Fibroblast of upper back skin (primary cell): ENCODE measurements at regions not wholly inside any gene's neighbourhood (a gene's known extent, or its start where the extent isn't known, plus 50 kb on each side); places are given as distances from the start of the nearest gene placed in this dataset.

ENCODE experiments used
- DNase-seq: peaks from one replicate; pipeline ENCODE4 v3.0.0-alpha.2; 2013

GRCh38 chr3:72143966-72144717, 359.2 kb upstream of the PROK2 start:
- DNase-seq, result no peak

- DNase-seq, result no peak
Observed at GRCh38 chr3:72143322-72143721, 358.4 kb upstream of the PROK2 start.

GRCh38 chr3:72142028-72142427, 357.1 kb upstream of the PROK2 start:
- no peak for DNase-seq

DNA sequence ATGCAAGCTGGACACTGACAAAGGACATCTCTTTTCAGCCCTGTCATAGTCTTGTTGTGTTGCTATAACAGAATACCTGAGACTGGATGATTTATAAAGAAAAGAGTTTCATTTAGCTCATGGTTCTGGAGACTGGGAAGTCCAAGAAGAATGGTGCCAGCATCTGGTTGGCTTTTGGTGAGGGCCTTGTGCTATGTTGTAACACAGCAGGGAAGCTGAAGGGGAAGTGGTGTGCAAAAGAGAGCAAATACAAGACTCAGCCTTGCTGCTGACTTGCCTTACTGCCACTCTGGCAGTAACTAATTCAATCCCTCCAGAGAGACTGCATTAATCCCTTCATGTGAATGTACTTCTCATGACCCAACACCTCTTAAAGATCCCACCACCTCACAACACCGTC, 356.3 kb upstream of the PROK2 start:
- no peak for DNase-seq

GRCh38 chr3:72139316-72139715, 354.4 kb upstream of the PROK2 start:
- DNase-seq, result no peak

DNA sequence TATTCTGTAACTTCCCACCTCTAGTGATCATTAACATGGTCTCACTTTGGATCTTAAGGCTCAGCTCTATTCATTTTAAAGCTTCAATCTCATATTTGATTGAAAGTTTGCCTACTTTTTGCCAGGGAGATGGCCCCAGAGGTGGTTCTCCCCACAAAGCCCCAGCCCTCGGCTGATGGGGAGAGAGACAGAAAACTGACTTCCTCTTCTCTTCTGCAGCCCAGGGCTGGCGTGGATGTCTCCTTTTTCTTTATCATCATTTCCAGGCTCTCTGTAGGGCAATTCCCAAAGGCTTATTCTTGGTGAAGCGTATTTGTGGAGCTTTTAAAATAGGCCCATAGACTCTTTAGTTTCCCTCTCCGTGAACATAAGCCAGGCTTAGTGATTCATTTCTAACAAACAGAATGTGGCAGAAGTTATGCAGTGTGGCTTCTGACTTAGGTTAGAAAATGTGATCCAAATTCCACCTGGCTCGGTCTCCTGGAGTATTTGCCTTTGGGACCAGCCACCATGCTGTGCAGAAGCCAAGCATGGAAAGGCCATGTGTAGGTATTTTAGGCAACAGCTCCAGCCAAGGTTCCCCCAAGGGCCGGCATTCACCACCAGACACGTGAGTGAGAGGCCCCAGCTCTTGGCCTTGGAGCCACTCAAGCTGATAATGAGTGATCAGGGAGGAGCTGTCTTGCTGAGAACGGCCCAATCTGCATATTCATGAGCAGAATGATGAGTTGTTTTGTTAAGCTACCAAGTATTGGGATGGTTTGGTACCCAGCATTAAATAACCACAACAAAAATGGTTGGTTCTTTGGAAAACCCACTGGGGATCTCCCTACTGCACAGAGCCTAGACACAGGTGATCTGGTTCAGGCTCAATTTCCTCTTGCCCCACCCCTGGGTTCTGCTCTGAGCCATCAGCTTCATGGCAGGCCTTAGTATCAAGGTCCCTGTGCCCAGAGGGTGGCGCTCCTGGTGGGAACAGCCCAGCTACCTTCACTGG, 353.2 kb upstream of the PROK2 start:
- DNase-seq, result peak; percentile 19

GRCh38 chr3:72135636-72136035, 350.7 kb upstream of the PROK2 start:
- no peak for DNase-seq

- no peak for DNase-seq
Observed at GRCh38 chr3:72134989-72135451, 350.1 kb upstream of the PROK2 start.

- DNase-seq, result no peak
Observed at GRCh38 chr3:72133329-72134011, 348.5 kb upstream of the PROK2 start.

- no peak for DNase-seq
Observed at GRCh38 chr3:72131899-72132298, 347.0 kb upstream of the PROK2 start.

GRCh38 chr3:72130565-72130964, 345.6 kb upstream of the PROK2 start:
- no peak for DNase-seq

DNA sequence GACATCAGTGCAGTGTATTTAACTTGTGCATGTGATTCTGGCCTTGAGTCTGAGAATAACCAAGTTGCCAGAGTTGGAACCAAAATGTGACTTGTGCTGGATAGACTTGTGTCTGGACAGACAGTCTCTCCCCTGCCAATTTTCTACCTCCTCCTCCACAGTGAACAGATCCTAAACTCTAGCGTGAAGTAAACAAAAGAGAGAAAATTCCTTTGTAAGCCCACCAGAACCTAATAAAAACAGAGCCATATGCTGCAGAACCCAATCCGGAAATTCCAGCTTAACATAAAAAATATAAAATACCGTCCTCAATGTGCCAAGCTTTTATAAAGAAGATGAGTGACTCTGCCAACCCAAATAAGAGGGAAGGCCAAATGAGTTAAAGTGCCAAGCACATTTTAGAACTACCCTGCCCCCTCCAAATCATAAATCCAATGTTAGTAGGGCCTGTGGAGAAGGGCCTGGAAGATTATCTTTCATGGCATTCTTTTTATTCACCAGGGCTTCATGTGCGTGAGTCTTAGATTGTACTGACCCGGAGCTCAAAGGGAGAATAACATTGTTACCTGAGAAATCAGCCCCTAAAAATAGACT, 344.6 kb upstream of the PROK2 start:
- DNase-seq, result peak; percentile 57

GRCh38 chr3:72128921-72129320, 344.0 kb upstream of the PROK2 start:
- no peak for DNase-seq

DNA sequence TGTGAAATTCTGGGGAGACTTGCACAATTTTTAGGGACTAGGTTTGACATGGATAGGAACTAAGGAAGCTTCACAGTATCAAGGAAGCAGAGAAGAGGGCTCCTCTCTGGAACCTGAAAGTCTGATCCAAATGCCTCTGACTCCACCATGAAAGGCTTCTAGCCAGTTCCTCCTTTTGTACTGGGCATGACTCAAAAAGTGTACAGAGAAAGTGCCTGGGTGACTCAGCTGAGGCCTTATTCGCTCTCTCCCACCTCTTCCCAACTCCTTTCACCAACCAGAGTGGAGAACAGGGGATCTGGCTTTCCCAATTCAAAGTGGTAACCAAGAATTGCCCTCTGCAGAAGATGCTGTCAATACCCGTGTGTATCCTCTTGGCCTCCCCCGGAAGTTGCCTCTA, 342.9 kb upstream of the PROK2 start:
- peak; percentile 55 for DNase-seq

DNA sequence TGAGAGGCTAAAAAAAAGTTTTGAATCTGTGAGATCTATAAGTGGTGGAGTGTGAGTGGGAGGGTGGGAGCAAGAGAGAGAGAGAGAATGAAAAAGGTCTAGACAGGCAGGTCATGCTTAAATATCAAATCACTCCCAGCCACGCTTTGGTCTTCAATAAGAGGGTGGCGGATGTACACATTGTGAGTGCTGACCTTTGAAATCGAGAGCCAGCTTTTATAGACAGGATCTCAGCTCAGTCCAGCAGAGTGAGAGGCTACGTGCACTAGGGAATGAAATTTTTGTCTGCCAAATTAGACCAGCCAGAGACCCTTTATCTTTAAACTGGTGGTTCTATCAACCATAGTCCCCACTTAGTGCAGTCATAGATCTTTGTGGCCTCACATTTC, 342.3 kb upstream of the PROK2 start:
- DNase-seq, result no peak

DNA sequence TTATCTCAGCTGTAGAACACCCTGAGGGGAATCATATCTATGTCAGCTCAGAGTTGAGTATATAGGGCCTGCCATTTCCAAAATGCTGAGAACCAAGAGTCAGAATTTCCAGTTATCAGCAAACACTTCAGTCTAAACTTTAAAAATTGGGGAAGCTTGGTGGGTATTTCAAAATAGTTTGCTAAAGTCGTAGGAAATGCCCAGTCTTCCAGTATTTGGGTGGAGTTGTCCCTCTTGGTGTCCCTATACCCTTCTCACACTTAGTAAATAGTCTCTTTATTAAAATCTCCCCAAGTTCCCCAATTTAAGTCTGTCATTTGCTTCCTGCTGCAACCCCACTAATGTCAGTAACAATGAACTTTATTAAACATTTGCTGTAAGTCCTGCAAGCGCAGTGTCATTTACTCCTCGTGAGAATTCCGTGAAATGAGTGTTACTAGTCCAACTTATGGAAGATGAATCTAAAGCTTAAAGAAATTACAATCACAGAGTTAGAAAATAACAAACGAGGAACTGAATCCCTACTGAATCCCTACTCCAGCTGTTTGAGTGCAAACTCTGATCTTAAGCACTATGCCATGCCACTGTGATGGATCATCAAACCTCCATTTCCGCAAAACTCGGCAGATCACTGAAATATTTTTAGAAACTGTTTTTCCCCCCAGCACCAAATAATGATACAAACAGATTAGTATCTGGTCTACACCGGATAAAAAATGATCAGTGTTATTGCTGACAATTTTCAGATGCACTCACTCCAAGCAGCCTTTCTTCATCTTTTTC, 341.7 kb upstream of the PROK2 start:
- peak; percentile 52 for DNase-seq

GRCh38 chr3:72123908-72124441, 339.0 kb upstream of the PROK2 start:
- peak; percentile 98 for DNase-seq

- no peak for DNase-seq
Observed at GRCh38 chr3:72120806-72121778, 336.1 kb upstream of the PROK2 start.

- DNase-seq, result no peak
Observed at GRCh38 chr3:72120039-72120438, 335.1 kb upstream of the PROK2 start.

GRCh38 chr3:72118628-72119027, 333.7 kb upstream of the PROK2 start:
- DNase-seq, result no peak
